GM21723 (cell line): ENCODE measurements at regions not wholly inside any gene's neighbourhood (a gene's known extent, or its start where the extent isn't known, plus 50 kb on each side); places are given as distances from the start of the nearest gene placed in this dataset.

Experiments
- ATAC-seq: cut with Tn5 transposase; IDR thresholded peaks from one replicate; pipeline ENCODE4 v1.9.1; 2021; ENCODE audit warnings: mild to moderate bottlenecking, moderate library complexity; ENCODE audit not compliant: unreplicated experiment

- ATAC-seq: no peak
These were observed 318.1 kb upstream of the RTL1 start for GRCh38 chr14:101221549-101222160.

DNA sequence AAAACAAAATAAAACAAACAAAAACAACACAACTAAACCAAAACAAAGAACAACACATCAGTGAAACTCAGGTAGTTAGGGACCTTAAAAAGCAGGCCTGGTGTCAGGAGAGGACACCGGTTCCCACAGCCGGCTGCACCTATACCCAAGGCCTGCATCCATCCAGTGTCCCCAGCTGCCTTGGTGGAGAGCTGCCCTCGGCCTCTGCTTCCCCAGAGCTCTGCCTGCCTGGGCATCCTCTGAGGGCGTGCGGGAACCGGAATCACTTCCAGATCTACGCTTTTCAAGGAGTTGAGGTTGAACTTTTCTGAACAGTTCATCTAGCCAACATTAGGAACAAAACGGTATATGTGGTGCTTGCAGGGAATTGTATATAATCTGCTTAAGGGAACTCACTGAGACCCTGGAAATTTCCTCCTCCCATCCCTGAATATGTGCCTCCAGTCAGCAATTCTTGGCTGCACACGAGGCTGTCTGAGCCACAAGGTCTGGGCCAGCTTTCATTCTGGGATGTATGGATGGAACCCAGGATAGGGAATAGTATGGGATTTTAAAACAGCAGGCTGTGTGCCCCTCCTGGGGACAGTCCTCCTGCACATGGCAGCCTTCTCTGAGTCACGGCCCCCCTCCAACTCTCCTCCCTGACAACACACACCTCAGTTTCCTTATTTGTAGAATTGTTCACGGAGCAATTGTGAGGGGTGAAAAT is 319.0 kb upstream of the RTL1 start:
- ATAC-seq: no peak

DNA sequence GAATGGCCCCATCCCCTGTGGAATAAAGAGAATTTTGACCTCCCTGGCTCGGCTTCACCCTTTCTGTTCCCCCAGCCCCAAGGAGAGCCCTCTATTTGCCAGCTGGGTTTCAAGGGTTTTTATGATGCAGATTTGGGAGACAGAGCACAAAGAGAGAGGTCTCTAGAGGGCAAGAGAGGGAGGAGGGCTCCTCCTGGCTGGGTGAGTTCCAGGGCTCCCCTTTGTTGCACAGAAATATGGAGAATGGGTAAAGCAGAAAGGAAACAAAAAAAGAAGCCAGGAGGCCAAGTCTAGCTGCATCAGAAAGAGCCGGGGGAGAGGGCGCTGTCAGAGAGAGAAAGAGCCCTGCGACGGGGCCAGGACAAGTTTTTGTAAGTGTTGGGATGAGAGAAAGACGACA is 319.6 kb upstream of the RTL1 start:
- ATAC-seq: no peak

DNA sequence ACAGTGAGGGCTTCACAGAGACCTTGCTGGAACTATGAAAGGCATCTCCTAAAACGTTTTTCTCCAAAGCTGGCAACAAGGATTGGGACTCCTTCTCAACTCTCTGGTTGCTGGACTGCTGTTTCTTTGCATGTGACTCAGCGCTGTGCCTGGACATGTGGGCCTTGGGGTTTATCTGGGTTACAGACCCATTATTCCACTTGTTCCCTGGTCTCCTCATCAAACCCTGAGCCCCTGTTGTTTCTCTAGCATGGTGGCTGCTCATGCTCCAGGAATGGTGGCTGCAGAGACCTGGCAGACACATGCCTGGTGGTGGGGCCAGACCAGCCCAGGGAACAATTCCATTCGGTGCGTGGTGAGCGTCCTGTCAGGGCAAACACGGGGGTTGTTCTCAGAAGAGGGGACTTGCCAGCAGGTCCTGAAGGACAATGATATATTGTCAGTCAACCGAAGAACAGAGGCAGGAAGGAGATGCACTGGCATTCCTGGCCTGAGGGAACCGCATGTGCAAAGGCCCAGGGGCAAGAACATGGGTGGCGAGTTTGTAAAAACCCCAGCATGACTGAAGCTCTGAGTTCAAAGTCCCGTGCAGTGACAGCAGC is 320.1 kb upstream of the RTL1 start:
- no peak for ATAC-seq

DNA sequence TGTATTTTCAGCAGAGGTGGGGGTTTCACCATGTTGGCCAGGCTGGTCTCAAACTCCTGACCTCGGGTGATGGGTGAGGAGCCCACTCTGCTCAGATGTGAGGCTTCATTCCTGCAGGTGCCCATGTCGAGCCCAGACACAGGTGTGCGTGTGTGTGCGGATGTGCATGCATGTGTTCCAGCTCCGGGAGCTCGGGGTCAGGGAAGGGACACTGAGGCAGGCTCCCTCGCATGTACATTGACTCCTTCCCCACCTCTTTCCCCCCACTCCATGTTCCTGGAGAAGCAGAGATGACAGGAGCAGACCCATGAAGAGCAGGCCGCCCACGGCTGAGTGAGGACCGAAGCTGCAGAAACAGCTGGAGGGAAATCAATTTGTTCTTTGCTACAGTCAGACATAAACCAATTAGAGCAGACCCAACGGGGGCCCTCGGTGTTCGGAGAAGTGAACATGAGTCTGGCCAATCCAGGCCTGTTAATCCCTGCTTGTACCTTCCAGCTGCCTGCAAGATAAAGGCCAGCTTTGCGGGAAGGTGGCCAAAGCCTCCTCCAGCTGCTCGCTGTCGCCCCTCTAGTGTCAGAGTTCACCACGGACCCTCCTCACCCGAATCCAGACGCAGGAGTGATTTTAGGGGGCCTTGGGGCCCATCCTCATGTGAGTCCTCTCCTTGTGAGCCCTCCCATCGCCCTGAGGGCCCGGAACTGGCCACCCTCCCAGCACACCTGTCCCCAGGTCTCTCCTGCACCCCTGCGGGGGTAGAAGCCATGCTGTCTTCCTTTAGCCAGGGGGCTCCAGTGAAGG is 321.0 kb upstream of the RTL1 start:
- no peak for ATAC-seq

DNA sequence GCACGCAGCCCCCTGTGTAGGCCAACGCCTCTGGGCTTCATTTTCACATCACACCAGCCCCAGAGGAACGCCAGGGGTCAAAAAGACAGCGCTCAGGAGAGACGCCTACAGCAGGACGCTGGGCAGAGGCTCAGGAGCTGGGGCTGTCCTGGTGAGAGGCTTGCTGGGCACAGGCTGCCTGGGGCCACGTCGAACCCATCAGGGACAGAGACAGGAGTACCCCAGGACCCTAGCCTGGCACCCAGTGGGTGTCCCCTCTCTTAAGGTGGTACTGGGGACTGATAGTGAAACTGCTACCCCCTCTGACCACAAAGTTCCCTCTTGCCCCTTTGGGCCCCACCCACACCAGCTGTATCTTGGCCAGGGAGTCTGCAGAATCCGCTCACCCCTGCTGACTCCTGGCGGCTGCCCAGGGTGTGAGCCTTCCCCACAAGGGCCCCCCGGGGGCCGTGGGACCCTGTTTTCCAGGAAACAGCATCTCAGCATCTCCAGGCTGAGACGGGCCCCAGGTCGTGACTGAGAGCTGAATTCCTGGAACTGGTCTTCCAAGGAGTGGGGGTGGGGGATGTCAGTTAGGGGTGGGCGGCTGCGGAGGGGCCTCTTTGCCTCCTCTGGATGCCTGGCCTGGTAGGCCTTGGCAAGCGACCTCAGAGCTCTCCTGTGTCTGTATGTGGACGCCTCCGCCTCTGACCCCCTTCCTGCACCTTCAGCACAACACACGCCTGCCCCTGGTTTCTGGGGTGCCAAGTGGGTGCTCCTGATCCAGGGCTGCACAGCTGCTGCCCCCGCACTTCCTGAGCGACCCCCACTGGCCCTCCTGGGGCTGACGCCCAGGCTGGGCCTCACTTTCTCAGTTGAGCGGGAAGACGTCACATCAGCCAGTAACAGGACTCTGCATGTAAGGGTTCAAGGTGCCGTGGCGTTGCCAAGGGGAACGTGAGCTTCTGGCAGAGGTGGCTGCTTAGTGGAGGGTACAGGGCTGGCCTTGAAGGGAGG is 321.9 kb upstream of the RTL1 start:
- no peak for ATAC-seq

DNA sequence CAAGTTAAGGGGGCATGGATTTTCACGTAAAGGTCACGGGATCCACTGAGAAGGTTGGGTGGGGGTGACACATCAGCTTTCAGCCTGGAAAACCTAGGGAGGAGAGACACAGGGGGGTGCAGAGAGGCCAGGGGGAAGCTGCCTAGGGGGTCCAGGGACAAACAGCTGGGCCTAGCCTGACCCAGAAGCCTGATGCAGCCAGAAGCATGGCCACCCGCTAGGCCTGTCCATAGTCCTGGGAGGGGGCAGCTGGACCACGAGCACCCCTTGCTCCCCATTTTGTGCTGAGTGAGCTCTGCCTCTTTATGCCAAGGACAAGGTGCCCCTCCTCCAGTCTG is 322.7 kb upstream of the RTL1 start:
- ATAC-seq: no peak

DNA sequence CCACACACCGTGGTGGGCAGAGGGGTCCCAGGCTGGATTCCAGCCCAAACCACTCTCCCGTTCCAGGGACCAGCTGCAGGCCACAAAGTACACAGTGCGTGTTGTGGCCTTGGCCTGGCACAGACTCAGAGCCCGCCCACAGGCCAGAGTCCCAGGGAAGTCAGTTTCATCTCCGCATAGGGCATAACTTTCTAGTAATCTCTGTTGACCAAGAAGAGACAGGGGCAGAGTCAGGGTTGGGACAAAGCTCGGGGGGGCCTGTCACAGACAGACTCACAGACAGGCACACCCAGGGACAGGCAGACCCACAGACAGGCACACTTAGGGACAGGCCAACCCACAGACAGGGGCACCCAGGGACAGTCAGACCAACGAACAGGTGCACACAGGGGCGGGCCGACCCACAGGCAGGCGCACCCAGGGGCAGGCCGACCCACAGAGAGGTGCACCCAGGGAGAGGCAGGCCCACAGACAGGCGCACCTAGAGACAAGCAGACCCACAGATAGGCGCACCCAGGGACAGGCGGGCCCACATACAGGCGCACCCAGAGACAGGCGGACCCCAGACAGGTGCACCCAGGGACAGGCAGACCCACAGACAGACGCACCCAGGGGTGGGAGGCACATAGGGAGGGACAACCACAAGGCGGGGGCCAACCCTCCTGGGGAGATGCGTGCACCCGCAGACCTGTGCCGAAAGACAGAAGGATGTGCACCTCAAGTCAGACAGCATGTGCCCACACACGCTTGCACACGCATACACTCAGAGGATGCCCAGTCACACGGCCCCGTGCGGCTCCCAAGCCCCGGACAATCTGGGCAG is 323.3 kb upstream of the RTL1 start:
- no peak for ATAC-seq

GRCh38 chr14:101227611-101228594 is 324.4 kb upstream of the RTL1 start:
- no peak for ATAC-seq

DNA sequence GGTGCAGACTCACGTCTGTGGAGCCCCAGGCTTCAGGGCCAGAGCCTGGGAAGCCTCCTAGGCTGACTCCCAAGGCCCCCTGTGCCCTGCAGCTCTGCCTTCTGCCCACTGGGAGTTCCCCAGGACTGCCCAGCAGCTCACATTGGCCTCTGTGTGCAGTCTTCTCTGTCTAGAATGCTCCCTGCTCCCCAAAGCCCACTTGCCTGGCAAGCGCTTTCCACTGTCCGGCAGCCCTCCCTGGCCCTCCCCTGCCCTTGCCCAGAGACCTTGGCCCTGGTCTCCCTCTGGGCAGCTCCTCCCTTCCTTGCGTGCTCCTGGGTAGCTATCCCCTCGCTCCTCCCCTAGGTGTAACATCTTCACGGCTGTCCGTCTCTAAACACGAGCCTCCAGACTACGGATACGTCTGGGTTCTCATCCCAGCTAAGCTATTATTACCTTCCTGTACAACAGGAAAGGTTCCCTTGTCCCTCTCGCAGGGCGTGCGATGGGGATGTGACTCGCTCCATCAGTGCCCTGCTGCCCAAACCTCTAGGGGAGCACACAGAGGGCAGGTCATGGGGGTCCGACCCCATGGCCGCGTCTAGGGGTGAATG is 325.5 kb upstream of the RTL1 start:
- ATAC-seq: no peak

DNA sequence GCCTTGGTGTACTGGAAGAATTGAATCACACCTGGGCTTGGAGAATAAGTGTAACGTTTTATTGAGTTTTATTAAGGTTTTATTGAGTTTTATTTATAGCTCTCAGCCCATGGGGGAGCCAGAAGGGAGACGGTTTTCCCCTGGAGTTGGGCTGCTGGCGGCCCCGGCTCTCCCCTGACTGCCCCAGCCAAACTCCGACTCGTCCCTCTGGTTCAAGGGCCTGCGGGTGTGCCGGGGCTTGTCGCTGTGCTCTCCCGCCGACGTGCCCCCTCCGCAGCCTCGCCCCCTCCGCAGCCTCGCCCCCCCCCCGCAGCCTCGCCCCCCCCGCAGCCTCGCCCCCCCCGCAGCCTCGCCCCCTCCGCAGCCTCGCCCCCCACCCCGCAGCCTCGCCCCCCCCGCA is 326.1 kb upstream of the RTL1 start:
- ATAC-seq: no peak

DNA sequence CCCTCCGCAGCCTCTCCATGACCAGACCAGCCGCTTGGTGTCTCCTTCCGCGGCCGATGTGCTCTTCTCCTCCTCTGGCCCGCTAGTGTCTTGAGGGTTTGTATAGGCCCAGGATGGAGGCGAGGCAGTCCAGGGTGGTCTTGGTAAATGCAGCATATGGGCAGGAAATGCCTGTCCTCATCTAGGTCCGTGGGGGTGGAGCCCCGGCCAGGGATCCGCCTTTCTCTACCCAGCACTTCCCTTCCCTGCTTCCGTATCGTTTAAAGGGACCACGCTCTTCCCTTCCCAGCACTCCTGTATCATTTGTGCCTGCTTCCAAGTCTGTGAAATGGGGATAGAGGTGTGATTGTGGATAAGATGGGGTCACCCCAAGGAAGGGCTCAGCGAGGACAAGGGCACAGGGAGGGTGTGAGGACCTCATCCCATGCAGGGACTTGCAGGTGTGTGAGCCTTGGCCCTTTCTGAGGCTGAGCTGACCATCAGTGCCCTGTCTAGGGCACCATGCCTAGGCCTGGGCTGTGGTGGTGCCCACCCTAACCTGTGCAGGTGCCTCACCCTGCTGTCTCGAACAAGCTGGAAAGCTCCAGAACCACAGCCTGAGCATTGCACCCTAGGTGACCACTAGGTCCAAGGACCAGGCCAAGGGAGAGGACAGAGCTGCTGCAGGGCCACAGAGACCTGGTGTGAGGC is 326.8 kb upstream of the RTL1 start:
- ATAC-seq: no peak

- no peak for ATAC-seq
These were observed 327.5 kb upstream of the RTL1 start for GRCh38 chr14:101230851-101231550.

GRCh38 chr14:101231828-101232227 is 328.3 kb upstream of the RTL1 start:
- ATAC-seq: no peak

DNA sequence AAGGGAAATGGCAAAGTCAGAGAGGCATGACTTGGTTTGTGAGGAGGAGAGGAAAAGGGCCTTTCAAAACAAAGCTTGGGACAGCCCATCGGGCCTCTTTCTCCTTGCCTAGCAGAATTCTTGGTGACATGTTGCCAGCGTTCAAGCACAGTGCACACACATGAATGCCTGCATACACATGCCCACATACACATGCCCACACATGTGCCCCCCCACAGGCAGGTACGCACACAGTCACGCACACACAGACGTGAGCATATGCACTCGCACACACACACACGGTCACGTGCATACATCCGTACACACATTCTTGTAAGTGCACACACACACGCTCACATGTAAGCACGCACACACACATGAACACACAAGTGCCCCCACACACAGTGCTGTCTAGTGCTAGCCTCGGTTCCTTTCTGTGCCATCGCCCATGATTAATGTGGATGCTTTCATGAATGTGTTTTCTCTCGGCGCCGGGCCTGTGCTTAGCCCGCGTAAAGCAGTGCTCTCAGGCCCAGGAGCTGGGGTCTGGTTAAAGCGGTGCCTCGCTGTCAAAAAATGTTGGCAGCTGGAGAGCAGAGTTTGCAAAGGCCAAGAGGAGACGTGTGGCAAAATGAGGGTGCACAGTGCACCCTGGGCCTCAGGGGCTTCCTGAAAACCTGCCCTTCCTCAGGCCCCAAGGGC is 328.8 kb upstream of the DIO3 start:
- ATAC-seq: no peak

DNA sequence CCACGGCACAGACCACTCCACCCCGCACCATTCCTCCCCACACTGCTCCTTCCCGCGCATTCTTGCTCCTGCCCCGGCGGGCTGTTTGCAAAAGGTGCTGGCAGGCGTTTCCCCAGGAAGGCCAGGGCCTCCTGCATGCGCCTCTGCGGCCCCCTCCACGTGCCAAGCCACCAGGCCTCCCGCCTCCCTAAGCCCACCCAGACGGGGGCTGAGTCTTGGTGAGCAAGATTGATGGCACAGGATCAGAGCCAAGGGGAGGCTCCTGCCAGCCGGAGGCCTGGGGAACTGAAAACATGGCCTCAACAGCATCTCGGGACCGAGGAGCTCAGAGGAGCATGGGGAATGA is 328.3 kb upstream of the DIO3 start:
- ATAC-seq: no peak

GRCh38 chr14:101233391-101233790 is 327.9 kb upstream of the DIO3 start:
- ATAC-seq: no peak
